Dedifferentiated amniotic fluid mesenchymal stem cell (primary cell): ENCODE measurements at regions not wholly inside any gene's neighbourhood (a gene's known extent, or its start where the extent isn't known, plus 50 kb on each side); places are given as distances from the start of the nearest gene placed in this dataset.

Experiments used
- DNase-seq: peaks from one replicate; pipeline ENCODE4 v3.0.0-alpha.2; 2016; ENCODE audit errors: extremely low spot score

DNA sequence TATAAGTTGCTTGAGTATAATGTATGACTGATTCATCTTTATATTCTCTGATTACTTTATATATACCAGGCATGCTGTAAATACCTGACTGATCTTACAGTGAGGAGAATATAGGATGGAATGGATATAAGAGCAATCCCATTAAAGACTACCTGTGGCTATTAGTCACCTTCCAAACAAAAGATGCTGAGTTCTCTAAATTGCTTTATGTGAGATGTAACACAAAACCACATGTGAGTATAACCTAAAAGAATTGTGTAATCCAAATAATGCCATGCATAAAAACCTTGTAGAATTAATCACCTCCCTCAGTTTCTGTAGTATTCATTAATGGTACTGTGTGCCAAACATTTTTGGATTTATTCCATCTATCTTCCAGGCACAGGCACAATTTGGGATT is 134.6 kb upstream of the LRRC7 start:
- no peak for DNase-seq

DNA sequence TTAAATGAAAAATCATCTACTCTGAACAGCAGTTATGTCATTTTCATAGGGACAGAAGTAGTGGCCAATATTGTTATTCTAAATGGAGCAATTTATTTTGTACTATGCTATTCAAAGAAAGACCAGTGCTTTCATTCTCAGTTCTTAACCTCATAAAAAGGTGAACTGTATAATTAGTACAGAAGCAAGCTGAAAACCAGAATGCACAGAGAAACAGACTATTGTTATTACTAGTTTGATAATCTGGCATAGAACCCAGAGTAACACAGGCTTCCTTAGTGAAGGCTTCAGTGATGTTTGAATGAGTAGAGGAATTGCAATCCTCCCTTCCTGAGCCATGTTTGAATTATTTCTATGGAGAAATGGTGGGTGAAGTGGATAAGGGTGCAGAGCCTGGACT is 131.6 kb upstream of the LRRC7 start:
- no peak for DNase-seq

DNA sequence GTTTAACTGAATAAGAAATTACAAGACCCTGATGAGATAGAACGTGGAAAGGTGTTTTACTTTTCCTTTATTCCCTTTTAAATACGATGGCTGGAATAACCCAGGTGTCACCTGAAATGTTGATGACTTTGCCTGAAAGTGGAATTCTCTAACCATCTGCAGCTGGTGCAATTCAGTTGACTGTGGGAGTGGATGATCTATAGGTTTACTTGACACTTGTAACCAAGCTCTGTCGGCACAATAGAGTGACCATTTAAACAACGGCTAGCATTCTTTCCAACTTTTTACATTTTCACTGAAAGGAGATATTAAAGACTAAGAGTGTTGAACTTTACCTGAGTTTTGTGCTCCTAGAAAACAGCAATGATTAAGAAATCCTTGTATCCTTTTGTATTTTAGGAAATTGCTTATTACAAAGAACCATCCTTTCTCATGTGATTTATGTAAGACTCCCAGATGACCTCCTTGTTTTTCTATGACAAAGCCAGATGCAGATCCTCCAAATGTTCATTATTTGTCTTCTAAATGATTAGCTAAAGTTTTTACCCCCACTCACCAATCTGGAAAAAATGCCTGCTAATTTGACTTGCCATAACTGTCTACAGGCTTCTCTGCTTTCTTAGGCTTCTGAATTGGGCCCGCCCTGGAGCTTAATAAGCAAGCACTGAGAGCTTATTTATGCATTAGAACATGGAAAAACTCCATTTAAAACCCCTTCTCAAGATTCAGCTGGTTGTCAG is 129.5 kb upstream of the LRRC7 start:
- DNase-seq = no peak

DNA sequence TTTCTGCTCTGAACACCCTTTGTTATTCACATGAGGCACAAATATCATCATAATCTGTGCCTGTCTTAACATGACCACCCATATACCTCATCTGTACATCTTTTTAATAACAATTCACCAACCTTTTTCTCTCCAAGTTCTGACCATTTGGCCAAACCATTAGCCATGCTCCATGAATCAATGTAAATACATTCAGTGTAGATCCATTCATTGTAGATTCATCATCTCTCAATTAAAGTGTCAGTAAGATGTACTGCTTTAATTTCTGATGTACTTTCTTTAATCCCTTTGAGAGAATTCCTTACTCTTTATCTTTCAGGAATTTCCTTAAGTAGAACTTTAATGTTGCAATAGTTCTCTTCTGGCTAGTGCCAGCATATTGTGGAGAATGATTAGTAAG is 126.2 kb upstream of the LRRC7 start:
- no peak for DNase-seq

DNA sequence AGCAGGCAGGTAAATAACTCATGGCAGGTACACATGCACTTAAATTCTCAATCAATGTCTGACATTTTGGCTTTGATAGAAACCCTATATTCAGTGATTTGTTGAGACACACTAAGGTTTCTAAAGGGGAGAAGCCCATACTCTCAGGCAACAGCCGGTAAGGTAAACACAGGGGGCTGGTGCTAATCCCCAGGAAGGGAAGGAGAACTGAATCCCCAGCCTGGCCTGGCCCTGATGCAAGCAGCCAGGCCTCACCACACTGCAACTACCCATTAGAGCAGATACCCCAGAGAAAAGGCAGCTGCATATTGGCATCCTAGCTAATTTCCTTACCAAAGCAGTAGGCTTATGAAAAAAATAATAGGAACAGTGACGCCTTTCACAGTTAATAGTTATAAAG is 116.5 kb upstream of the LRRC7 start:
- no peak for DNase-seq

DNA sequence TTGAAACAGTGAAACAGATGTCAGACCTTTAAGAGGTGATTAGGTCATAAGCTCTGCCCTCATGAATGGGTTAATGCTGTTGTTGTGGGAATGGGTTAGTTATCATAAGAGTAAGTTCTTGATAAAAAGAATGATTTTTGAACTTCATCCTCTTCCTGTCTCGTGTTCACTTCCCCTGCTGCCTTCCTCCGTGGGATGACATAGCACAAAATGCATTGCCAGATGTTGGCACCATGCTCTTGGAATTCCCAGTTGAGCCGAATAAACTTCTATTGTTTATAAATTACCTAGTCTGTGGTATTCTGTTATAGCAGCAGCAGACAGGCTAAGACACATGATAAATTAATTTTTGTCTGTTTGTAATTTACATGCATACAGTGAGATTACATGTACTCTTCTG is 112.0 kb upstream of the LRRC7 start:
- DNase-seq = no peak

DNA sequence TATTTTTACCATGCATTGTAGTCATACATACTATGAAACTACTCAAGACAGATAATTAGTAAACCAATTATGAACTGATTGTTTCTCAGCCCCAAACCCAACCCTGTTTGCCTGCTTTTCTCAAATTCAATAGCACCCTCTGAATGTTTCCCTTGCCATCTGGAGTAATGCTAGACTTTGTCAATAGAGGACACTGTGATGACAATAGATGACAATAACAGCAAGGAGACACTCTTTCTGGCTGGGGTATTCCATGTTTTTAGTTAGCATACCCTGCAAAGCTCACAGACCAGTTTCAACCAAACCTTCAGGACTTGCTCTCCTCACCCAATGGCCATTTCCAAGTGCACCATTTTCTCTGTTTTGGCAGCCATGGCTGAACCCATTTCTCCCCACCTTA is 108.5 kb upstream of the LRRC7 start:
- no peak for DNase-seq

DNA sequence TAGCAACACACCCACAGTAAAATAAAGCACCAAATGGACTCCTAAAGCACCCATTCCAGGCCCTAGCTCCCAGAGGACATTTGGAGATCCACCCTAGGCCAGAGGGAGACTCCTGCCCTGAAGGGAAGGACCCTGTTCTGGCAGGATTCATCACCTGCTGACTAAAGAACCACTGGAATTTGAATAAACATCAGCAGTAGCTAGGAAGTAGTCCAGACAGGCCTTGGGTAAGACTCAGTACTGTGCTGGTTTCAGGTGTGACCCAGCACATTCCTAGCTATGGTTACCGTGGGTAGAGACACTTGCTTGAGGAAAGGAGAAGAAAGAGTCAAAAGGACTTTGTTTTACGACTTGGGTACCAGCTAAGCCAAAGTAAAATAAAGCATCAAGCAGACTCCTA is 92.7 kb upstream of the LRRC7 start:
- no peak for DNase-seq

DNA sequence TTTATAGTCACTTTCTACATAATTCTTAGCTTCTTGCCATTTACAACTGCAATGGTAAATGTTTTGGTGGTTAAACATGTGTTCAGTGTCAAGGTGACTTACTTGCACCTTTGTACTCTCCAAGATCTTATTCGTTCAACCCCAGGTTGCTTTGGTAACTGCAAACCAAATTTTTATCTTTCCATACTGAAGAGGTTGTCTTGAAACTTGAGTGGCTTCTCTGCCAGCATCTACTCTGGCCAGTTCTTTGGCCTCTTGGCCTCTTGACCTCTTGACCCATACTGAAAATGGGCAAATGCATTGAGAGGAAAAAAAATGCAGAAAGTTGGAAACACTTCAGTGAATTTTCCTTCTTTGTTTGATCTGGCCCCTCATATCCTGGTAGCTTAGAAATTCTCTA is 88.0 kb upstream of the LRRC7 start:
- DNase-seq = no peak

DNA sequence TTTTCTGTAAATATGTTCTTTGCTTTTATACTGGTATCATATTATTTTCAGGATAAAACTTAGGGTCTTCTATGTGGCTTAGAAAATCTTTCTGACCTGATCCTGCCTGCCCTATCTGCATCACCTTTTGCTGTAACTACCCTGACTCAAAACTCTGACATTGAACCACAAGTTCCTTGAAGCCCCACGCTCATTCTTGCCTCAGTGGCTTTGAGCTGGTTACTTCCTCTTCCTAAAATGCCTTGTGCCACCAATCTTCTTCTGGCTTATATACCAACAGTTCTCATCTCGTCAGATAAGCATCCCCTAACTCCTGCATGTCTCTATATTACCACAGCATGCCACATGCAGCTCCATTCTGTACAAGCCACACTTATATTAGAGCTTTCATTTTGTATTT is 84.5 kb upstream of the LRRC7 start:
- no peak for DNase-seq

DNA sequence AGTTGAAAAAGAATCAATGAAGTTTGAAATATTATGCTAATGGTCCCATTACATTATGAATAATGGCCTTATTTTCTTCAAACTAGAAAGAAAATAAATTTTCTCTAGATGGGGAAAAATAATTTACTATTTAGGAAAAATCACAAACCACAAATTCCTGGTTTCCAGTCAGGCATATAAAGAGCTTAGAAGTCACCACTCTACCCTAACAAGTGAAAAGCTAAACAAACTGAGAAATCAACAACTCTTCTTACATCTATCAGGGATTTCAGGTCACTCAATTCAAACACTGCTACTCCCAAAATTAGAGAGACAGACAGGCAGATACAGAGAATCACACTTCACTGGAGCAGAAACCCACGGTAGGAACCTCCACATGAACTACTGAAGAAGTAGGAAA is 82.1 kb upstream of the LRRC7 start:
- no peak for DNase-seq

DNA sequence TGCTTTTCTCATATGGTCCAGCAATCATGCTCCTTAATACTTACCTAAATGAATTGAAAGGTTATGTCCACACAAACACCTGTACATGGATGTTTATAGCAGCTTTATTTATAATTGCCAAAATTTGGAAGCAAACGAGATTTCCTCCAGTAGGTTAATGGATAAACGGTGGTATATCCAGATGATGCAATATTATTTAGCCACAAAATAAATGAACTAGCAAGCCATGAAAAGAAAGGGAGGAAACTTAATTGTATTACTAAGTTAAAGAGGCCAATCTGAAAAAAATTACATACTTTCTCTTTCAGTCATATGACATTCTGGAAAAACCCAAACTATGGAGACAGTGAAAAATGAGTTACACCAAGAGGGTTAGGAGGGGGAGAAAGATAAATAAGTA is 76.3 kb upstream of the LRRC7 start:
- DNase-seq = no peak

DNA sequence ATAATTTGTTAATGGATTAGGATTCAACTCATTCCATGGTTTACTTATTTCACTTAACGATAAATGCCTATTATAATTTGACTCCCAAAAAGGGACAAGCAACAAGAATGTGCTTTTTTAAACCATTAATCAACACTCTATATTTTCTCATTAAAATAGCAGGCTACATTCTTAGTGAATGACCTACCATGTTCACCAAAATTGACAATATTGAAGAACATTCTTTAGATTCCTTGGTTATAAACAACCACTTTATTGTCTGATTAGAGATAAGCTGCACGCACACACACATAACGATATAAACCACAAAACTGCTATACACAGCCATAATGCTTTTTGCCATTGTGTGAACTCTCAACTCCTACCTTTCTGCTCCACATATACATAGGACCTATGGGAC is 75.4 kb upstream of the LRRC7 start:
- DNase-seq = no peak

DNA sequence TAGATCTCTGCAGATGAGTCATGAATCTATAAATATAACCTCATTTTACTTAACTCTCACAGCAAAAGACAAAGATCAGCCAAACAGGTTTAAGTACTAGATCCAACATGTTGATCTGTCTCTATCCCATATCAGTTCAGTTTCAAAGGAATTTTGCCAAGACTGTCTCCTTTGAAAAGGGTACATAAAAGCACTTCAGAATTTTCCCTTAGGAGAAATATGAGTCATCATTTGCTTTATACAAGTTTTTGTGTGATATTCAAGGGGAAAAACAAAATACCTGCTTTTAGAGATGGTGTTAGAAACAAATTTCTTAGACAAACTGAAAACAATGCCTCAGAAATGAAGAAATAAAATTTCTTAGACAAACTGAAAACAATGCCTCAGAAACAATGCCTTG is 73.5 kb upstream of the LRRC7 start:
- no peak for DNase-seq

DNA sequence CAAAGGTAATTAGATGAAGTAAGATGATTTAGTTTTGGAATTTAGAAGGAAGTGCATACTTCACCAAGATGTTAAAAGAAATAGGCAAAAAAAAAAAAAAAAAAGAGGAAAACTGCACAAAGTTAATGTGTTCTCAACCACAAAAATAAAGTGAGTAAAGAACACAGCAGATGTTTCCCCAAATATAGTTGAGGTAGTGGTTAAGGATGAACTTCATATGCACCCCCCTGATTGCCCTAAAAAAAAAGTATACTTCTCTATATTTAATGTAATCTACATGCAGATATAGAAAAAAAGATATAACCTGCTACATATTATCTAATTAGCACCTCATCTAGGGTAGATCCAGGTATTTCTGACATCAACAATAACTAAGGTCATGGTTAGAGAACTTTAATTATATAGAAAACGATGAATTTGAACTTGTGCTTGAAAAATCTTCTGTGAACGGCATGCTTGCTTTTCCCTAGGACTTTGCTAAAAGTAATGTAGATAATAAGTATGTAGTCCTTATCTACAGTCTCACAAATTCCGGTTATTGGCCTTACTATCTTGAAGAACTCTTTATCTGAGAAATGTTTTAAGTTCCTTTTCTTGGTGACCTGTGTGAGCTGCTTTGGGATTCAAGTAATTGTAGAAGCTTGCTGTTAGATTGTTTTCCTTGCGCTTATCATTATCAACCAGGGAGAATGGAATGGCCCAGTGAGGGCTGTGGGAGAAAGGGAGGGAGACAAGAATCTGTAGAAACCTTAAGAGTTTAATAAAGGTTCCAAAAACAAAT is 70.1 kb upstream of the LRRC7 start:
- no peak for DNase-seq

DNA sequence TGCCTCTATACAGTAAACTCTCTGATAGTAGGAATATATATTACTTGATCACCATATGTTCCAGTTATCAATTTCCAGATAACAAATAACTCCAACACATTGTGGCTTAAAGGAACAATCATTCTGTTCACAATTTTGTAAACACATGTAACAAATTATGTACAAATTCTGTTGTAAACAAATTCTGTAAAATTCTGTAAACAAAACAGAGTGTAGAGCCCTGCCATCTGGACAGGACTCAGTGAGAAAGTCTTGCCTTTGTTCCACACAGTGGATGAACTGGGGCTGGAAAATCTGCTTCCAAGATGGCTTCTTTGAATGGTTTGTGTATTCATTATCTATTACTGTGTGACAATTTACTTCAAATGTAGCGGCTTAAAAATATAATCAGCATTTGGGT is 69.0 kb upstream of the LRRC7 start:
- no peak for DNase-seq

DNA sequence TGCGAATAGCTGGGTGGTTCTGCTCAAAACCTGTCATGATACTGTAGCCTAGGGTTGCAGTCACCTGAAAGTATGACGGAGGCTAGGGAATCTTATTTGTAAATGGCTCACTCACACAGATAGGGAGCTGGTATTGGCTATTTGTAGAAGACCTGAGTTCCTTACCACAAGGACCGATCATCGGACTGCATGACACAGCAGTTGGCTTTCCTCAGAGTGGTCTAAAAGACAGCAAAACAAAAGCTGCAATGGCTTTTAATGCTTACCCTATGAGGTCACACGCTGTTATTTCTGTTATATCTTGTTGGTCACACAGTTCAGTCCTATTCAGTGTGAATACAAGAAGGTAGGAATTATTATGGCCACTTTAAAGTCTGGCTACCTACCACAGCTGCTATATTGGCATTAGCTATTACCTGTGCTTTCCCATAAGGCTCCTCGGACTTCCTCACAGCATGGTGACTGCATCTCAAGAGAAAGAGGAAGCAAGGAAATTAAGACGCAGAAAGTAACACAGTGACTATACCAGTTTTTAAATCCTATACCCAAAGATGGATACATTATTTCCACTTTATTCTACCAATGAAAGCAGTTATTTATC is 68.4 kb upstream of the LRRC7 start:
- no peak for DNase-seq

DNA sequence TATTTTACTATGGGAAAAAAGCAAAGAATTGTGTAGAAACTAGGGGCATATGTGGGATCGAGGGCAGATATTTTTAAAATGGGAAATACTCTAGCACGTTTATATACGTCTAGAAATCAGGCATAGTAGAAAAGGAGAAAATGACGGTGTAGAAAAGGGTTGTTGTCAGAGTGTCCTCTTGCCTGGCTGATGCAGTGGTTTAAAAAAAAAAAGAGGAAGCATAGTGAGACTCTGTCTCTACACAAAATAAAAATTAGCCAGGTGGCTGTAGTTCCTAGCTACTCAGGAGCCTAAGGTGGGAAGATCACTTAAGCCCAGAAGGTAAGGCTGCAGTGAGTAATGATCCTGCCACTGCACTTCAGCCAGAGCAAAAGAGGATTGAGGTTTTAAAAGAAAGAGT is 64.7 kb upstream of the LRRC7 start:
- DNase-seq = no peak

DNA sequence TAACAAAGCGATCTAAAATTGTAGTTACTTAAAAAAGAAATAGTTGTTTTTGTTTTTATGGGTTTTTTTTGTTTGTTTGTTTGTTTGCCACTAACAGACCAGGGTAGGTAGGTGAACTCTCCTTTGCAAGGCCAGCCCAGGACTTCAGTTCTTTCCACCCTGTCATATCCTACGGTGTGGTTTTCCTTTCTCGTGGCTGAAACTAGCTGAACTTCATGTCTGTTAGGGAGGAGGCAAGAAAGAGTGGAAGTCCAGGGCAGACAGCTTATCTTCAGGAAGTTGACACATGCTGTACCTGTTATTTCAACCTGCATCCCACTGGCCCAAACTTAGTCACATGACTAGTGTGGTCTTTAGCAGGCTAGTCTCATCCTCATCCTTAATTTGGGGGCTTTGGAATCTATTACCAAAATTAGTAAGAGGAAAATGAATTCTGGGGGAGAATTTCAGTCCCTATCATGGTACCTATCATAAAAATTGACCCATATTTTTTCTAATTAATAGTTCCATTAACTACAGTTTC is 62.9 kb upstream of the LRRC7 start:
- DNase-seq = no peak

DNA sequence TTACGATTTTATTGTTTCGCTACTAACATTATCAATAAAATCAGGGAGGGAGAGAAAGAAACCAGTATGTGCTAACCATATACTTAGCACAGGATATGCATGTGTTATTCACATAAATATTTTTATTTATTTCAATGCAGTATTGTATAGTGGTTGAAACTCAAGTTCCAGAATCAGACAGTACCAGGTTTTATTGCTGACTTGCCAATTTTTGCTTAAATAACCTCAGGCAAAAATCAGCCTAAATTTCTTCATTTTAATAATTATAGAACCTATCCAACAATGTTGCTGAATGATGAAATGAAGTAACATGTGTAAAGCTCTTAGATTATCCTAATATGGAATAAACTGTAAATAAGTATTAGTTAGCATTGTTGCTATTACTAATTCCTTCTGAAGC is 61.4 kb upstream of the LRRC7 start:
- DNase-seq = no peak

DNA sequence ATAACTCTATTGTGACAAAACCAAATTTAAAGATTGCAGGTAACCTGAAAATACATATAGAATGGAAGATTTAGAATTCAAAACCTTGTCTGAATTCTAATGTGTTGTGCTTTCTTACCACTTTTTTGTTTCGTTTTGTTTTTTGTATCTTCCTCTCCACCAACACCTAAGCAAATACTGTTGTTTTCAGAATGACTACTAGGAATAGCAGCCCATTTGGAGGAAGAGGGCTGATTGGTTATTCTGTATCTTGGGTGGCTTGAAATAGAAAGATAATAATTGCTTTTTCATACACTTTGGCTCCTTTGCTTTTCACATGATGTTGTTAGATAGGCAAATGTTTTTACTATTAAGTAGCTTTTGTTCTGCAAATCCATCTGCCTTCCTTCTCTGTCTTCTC is 61.0 kb upstream of the LRRC7 start:
- DNase-seq = no peak

DNA sequence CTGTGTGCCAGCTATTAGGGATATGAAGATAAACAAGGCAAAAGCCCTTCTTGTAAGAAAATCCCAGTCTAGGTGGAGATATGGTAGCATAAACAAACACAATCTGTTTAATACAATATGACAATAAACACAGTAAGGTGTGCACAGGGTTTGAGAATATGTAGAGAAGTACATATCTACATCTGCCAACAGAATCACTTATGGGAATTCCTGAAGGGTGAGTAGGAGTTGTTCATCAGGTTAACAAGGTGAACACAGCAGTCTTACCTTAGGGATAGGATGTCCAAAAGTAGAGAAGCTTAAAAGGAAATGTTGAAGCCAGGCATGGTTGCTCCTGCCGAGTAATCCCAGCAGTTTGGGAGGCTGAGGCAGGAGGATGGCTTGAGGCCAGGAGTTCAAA is 57.7 kb upstream of the LRRC7 start:
- DNase-seq = no peak
